K562 (cell line): ENCODE measurements at regions not wholly inside any gene's neighbourhood (a gene's known extent, or its start where the extent isn't known, plus 50 kb on each side); places are given as distances from the start of the nearest gene placed in this dataset.

Experiments
- ATF4 ChIP-seq: fragments of 450-650 bp; formaldehyde crosslinking; IDR thresholded peaks from 2 replicates; pipeline ENCODE4 v1.4.0; 2022; ENCODE audit warnings: mild to moderate bottlenecking, moderate library complexity
- CBX1 ChIP-seq: sonication (generic); IDR thresholded peaks from 2 replicates; pipeline ENCODE4 v1.6.1; 2016; ENCODE audit warnings: antibody characterized with exemption, low read depth, mild to moderate bottlenecking
- DDX20 ChIP-seq: fragments of 450-650 bp; IDR thresholded peaks from 2 replicates; pipeline ENCODE4 v1.6.1; 2016; ENCODE audit warnings: missing genetic modification characterization, low read depth, mild to moderate bottlenecking, missing compliant biosample characterization, moderate library complexity
- ETV1 ChIP-seq: fragments of 450-650 bp; conservative IDR thresholded peaks from 2 replicates; pipeline ENCODE4 v1.6.1; 2016; ENCODE audit warnings: missing genetic modification characterization, control low read depth, low read depth, missing compliant biosample characterization
- ETV5 ChIP-seq: sonication (generic); formaldehyde crosslinking; IDR thresholded peaks from 2 replicates; pipeline ENCODE4 v1.4.0; 2020; ENCODE audit warnings: low read depth, mild to moderate bottlenecking, missing genetic modification reagents
- FOSL1 ChIP-seq: fragments of 200-800 bp; sonication (Bioruptor generic); conservative IDR thresholded peaks from 2 replicates; pipeline ENCODE4 v1.6.1; 2016; ENCODE audit warnings: missing genetic modification characterization, missing compliant biosample characterization
- MEF2D ChIP-seq: conservative IDR thresholded peaks from 2 replicates; pipeline ENCODE4 v1.6.1; 2016; ENCODE audit warnings: low read depth, missing genetic modification characterization, missing compliant biosample characterization
- MLLT1 ChIP-seq, 2 experiments: fragments of 450-650 bp; IDR thresholded peaks; 2 replicates each; pipeline ENCODE4 v1.6.1; 2016
- RB1 ChIP-seq: fragments of 450-650 bp; IDR thresholded peaks from 2 replicates; pipeline ENCODE4 v1.6.1; 2017; ENCODE audit warnings: low read depth, mild to moderate bottlenecking
- RERE ChIP-seq: sonication (generic); formaldehyde crosslinking; IDR thresholded peaks from 2 replicates; pipeline ENCODE4 v1.8.0; 2023; ENCODE audit warnings: missing genetic modification reagents, mild to moderate bottlenecking, borderline replicate concordance
- SNIP1 ChIP-seq: fragments of 450-650 bp; IDR thresholded peaks from 2 replicates; pipeline ENCODE4 v1.7.1; 2017; ENCODE audit warnings: low read depth, mild to moderate bottlenecking
- TAF15 ChIP-seq: fragments of 200-400 bp; formaldehyde crosslinking; IDR thresholded peaks from 2 replicates; pipeline ENCODE4 v1.6.1; 2017; ENCODE audit warnings: mild to moderate bottlenecking, low read depth, low read length, moderate library complexity
- TAF7 ChIP-seq: fragments of 450-650 bp; IDR thresholded peaks from 2 replicates; pipeline ENCODE4 v1.6.1; 2016; ENCODE audit warnings: missing genetic modification characterization, missing compliant biosample characterization
- ZC3H4 ChIP-seq: sonication (generic); formaldehyde crosslinking; IDR thresholded peaks from 2 replicates; pipeline ENCODE4 v1.9.0; 2021; ENCODE audit warnings: missing genetic modification reagents, borderline replicate concordance
- ZFP36 ChIP-seq: fragments of 150-350 bp; IDR thresholded peaks from 2 replicates; pipeline ENCODE4 v1.6.1; 2018; ENCODE audit warnings: low read length, low read depth; ENCODE audit not compliant: partially characterized antibody
- ZNF449 ChIP-seq: fragments of 250-450 bp; sonication (Bioruptor Pico); IDR thresholded peaks from 2 replicates; pipeline ENCODE4 v1.8.0; 2022; ENCODE audit warnings: moderate library complexity, mild to moderate bottlenecking, inconsistent platforms
- ZNF740 ChIP-seq, 3 experiments: fragments of 200-800 bp in 1 of 3; sonication (Bioruptor generic) in 1 of 3; sonication (generic) in 1 of 3; formaldehyde crosslinking in 1 of 3; IDR thresholded peaks; 2 replicates each; pipeline versions ENCODE4 v1.6.1 to v1.8.0; 2016 to 2022; ENCODE audit warnings: mild to moderate bottlenecking in 2 of 3, missing compliant biosample characterization in 2 of 3, missing genetic modification characterization in 2 of 3, missing genetic modification reagents in 1 of 3

GRCh38 chr2:41727152-41727551 is 320.7 kb upstream of the PKDCC start (continued):
- TF ChIP-seq RERE (CRISPR knock-in tag), result no peak
- TF ChIP-seq CBX1, result no peak
- no peak for TF ChIP-seq FOSL1 (tag)
- TF ChIP-seq ZNF740 (CRISPR knock-in tag; IDR thresholded peaks at IDR 0.05), result no peak
- 0 out of 4 replicates have a peak, but pooled peaks of 1 of the 2 experiments have one; percentile 50 for TF ChIP-seq ZNF740 (tag; IDR thresholded peaks at IDR 0.05)
- no peak for TF ChIP-seq ZC3H4 (CRISPR knock-in tag)
- TF ChIP-seq ZNF449, result peak; percentile 64; the same call in 1 of the 2 replicates
- TF ChIP-seq TAF7 (tag), result peak; percentile 17; the same call in 1 of the 2 replicates
- no peak for TF ChIP-seq SNIP1
- peak; percentile 40; the same call in 1 of the 2 replicates for TF ChIP-seq ETV1 (tag)
- no peak for TF ChIP-seq RB1
- TF ChIP-seq ATF4 (CRISPR knock-in tag), result peak; percentile 40; the same call in 1 of the 2 replicates
- no peak for TF ChIP-seq MLLT1 (IDR thresholded peaks at IDR 0.05)
- no peak for TF ChIP-seq ETV5 (CRISPR knock-in tag)
- TF ChIP-seq ZFP36, result no peak
- peak; percentile 72; the same call in 1 of the 2 replicates for TF ChIP-seq MEF2D (tag)
- TF ChIP-seq DDX20 (tag), result peak; percentile 74; the same call in 1 of the 2 replicates
- no peak for TF ChIP-seq TAF15
